Stomach (tissue), 8 donors: ENCODE measurements at regions not wholly inside any gene's neighbourhood (a gene's known extent, or its start where the extent isn't known, plus 50 kb on each side); places are given as distances from the start of the nearest gene placed in this dataset.
A peak's percentile ranks its signal among the peaks of the same experiment; 100 is the strongest.

ENCODE experiments used
- DNase-seq, 2 donors: peaks; one replicate each; pipeline versions ENCODE4 v3.0.0 to v3.0.0-alpha.2; 2013 to 2019
- H3K27ac ChIP-seq, 5 donors: fragments of 200-600 bp in 4 of 5; sonication (generic) in 4 of 5; one replicate each; pipeline ENCODE4 v1.5.1; 2013 to 2019; ENCODE audit warnings: mild to moderate bottlenecking in 1 of 5, moderate library complexity in 1 of 5
- H3K27me3 ChIP-seq, 3 donors: fragments of 200-600 bp; sonication (generic); one replicate each; pipeline ENCODE4 v1.5.1; 2017 to 2019; ENCODE audit warnings: mixed run types in 1 of 3
- H3K36me3 ChIP-seq, 4 donors: fragments of 200-600 bp; sonication (generic); 1 replicate in 3 of 4; 2 replicates in 1 of 4; pipeline ENCODE4 v1.5.1; 2016 to 2019
- H3K4me1 ChIP-seq, 4 donors: fragments of 200-600 bp; sonication (generic); one replicate each; pipeline ENCODE4 v1.5.1; 2016 to 2019
- H3K4me3 ChIP-seq, 4 donors: fragments of 200-600 bp; sonication (generic) in 3 of 4; one replicate each; pipeline ENCODE4 v1.5.1; 2016 to 2019; ENCODE audit warnings: mild to moderate bottlenecking in 1 of 4
- H3K9me3 ChIP-seq, 4 donors: fragments of 200-600 bp; sonication (generic); one replicate each; pipeline ENCODE4 v1.5.1; 2016 to 2019
- CTCF ChIP-seq, 7 experiments: fragments of 450-650 bp in 4 of 7; fragments of 200-600 bp in 3 of 7; sonication (generic) in 3 of 7; IDR thresholded peaks; one replicate each; pipeline ENCODE4 v1.5.1; 2016 to 2019; ENCODE audit warnings: antibody characterized with exemption in 7 of 7, control low read depth in 2 of 7, mild to moderate bottlenecking in 1 of 7
- EP300 ChIP-seq: sonication (generic); formaldehyde crosslinking; IDR thresholded peaks from one replicate; pipeline ENCODE4 v1.6.1; 2017; ENCODE audit warnings: antibody characterized with exemption
- POLR2A ChIP-seq, 4 donors: fragments of 450-650 bp; IDR thresholded peaks; one replicate each; pipeline ENCODE4 v1.6.1; 2016; ENCODE audit warnings: antibody characterized with exemption in 4 of 4, control low read depth in 2 of 4, mild to moderate bottlenecking in 1 of 4, moderate library complexity in 1 of 4
- POLR2AphosphoS5 ChIP-seq, 3 donors: sonication (generic); formaldehyde crosslinking; IDR thresholded peaks; one replicate each; pipeline ENCODE4 v1.6.1; 2016; ENCODE audit warnings: antibody characterized with exemption in 3 of 3
- WGBS, 5 donors: extraction: QIAGEN DNeasy Blood & Tissue Kit in 3 of 5; methylation state at CpG; one replicate each; pipeline versions ENCODE4 v1.1.5 to v1.1.7; 2013 to 2018; 5-methylcytosine and 5-hydroxymethylcytosine counted together
- intact Hi-C: fragments of 100-400 bp; cut with DNase I; formaldehyde crosslinking; loops from one replicate; pipeline ENCODE4 v1.15.1; 2023; ENCODE audit warnings: low total_unique reads
- donor health status: healthy with polysubstance abuse.
- donor health status: Bipolar disorder and iron deficiency.
- donor health status: healthy.

GRCh38 chr3:178385280-178385952 is 150.8 kb upstream of the KCNMB2 start:
- no peak overlapping the region for H3K4me3 ChIP-seq
- no peaks in the 10 kb centered on the region for H3K9me3 ChIP-seq
- WGBS, 5 donors = 51 to 60% (median 54%) methylated on average over 5 of the region's 5 CpGs
- no peaks in the 10 kb centered on the region for H3K27me3 ChIP-seq
- intact Hi-C loops = no loop called here
- DNase-seq = peak in 1 of 2 donors; percentile 71
- H3K36me3 ChIP-seq = no peaks in the 10 kb centered on the region
- TF ChIP-seq CTCF (IDR thresholded peaks at IDR 0.05) (peak in 5 of 7 experiments; percentile 74 to 83 (median 78)), POLR2A (IDR thresholded peaks at IDR 0.05) (no peak), POLR2AphosphoS5 (IDR thresholded peaks at IDR 0.05) (no peak), EP300 (no peak)
- H3K27ac ChIP-seq = no peak overlapping the region
- peaks cover 0 to 24% (median 9%) of the 10 kb centered on the region in 4 donors for H3K4me1 ChIP-seq

GRCh38 chr3:178386401-178386800 is 149.8 kb upstream of the KCNMB2 start:
- Histone ChIP-seq H3K27ac (no peak overlapping the region), H3K4me3 (no peak overlapping the region), H3K9me3 (no peaks in the 10 kb centered on the region), H3K4me1 (peaks cover 0 to 24% (median 9%) of the 10 kb centered on the region in 4 donors), H3K27me3 (no peaks in the 10 kb centered on the region), H3K36me3 (no peaks in the 10 kb centered on the region)
- 65 to 83% (median 71%) methylated on average over 5 of the region's 5 CpGs for WGBS, 5 donors
- DNase-seq = no peak
- TF ChIP-seq POLR2A (IDR thresholded peaks at IDR 0.05) (no peak), CTCF (IDR thresholded peaks at IDR 0.05) (no peak), EP300 (no peak), POLR2AphosphoS5 (IDR thresholded peaks at IDR 0.05) (no peak)
- intact Hi-C loops = no loop called here

- TF ChIP-seq EP300 (no peak), POLR2A (IDR thresholded peaks at IDR 0.05) (no peak), CTCF (IDR thresholded peaks at IDR 0.05) (no peak), POLR2AphosphoS5 (IDR thresholded peaks at IDR 0.05) (no peak)
- intact Hi-C loops = no loop called here
- H3K27ac ChIP-seq = no peak overlapping the region
Measured at GRCh38 chr3:178386880-178387279, 149.4 kb upstream of the KCNMB2 start.

GRCh38 chr3:178388473-178388872 is 147.8 kb upstream of the KCNMB2 start:
- Histone ChIP-seq H3K4me3 (no peak overlapping the region), H3K4me1 (peaks cover 0 to 17% (median 8%) of the 10 kb centered on the region in 4 donors), H3K27me3 (no peaks in the 10 kb centered on the region), H3K36me3 (no peaks in the 10 kb centered on the region), H3K27ac (no peak overlapping the region), H3K9me3 (no peaks in the 10 kb centered on the region)
- no peak for DNase-seq
- 87 to 90% (median 89%) methylated on average over 2 of the region's 2 CpGs for WGBS, 5 donors
- intact Hi-C loops = no loop called here
- TF ChIP-seq POLR2AphosphoS5 (IDR thresholded peaks at IDR 0.05) (no peak), CTCF (IDR thresholded peaks at IDR 0.05) (no peak), POLR2A (IDR thresholded peaks at IDR 0.05) (no peak), EP300 (no peak)

More at GRCh38 chr3:178386880-178387279, 149.4 kb upstream of the KCNMB2 start:
- Histone ChIP-seq H3K9me3 (no peaks in the 10 kb centered on the region), H3K36me3 (no peaks in the 10 kb centered on the region), H3K4me3 (no peak overlapping the region), H3K4me1 (peaks cover 0 to 23% (median 9%) of the 10 kb centered on the region in 4 donors), H3K27me3 (no peaks in the 10 kb centered on the region)
- 30 to 56% (median 33%) methylated on average over 1 of the region's 1 CpG for WGBS, 5 donors
- no peak for DNase-seq
